HCT116 (cell line): ENCODE measurements at regions not wholly inside any gene's neighbourhood (a gene's known extent, or its start where the extent isn't known, plus 50 kb on each side); places are given as distances from the start of the nearest gene placed in this dataset.
"Not testable (repeated sequence)": the region's sequence is repeated elsewhere in the genome, so short reads cannot be mapped to it uniquely, and the experiment has no call there.

Source experiments
- ATAC-seq: fragments of 200-7000 bp; cut with Tn5 transposase; 2 replicates; pipeline ENCODE4 v1.9.1; 2020; ENCODE audit warnings: mild to moderate bottlenecking, moderate library complexity
- BruUV-seq: library from RNA; stranded (reverse); fragments of 400-500 nt; replicated peaks from 2 replicates; lab custom pipeline; 2021; lab: Mats Ljungman, UMichigan
- CTCF ChIA-PET: fragments of 300-600 bp; sonication (Branson Sonifier 250); formaldehyde crosslinking; loops from one replicate; lab custom pipeline; 2021; ENCODE audit warnings: antibody characterized with exemption; lab: Charles Lee
- POLR2A ChIA-PET: fragments of 300-600, 350-600 bp; sonication (Branson Sonifier 250); formaldehyde crosslinking; loops from one replicate; lab custom pipeline; 2021; ENCODE audit warnings: antibody characterized with exemption; lab: Charles Lee
- RAD21 ChIA-PET, 2 experiments: fragments of 300-600 bp; sonication (Branson Sonifier 250); formaldehyde crosslinking; loops; one replicate each; lab custom pipeline; 2023; ENCODE audit warnings: low total read pairs in 2 of 2; ENCODE audit not compliant: uncharacterized antibody in 2 of 2, unreplicated experiment in 2 of 2, low non-redundant PET in 1 of 2; lab: Charles Lee
- DNase-seq: peaks from one replicate; pipeline ENCODE4 v3.0.0-alpha.2; 2010; ENCODE audit warnings: low read depth, low spot score
- H2AFZ ChIP-seq: fragments of 200-600 bp; shearing (Covaris generic), sonication (generic); 2 replicates; pipeline ENCODE4 v1.6.1; 2017; ENCODE audit warnings: low read depth, mixed run types, mixed read lengths, antibody characterized with exemption, low read length; ENCODE audit not compliant: poor library complexity, severe bottlenecking
- H3K27ac ChIP-seq: 2 replicates; pipeline ENCODE4 v1.5.1; 2012; ENCODE audit warnings: low read depth, low read length
- H3K27me3 ChIP-seq: fragments of 200-600 bp; sonication (generic); 2 replicates; pipeline ENCODE4 v1.6.1; 2016; ENCODE audit warnings: mixed run types, low read length, mixed read lengths; ENCODE audit not compliant: insufficient read depth
- H3K36me3 ChIP-seq, 2 experiments: fragments of 200-500 bp in 1 of 2; fragments of 200-600 bp in 1 of 2; sonication (Bioruptor generic) in 1 of 2; sonication (generic) in 1 of 2; 2 replicates each; pipeline versions ENCODE4 v1.5.1 to v1.6.1; 2014 to 2016; ENCODE audit warnings: low read length in 2 of 2, inconsistent platforms in 1 of 2, mixed read lengths in 1 of 2, mixed run types in 1 of 2; ENCODE audit not compliant: insufficient read depth in 2 of 2, control insufficient read depth in 1 of 2
- H3K4me1 ChIP-seq, 2 experiments: fragments of 200-600 bp in 1 of 2; sonication (generic) in 1 of 2; 2 replicates each; pipeline versions ENCODE4 v1.5.1 to v1.6.1; 2012 to 2017; ENCODE audit warnings: low read length in 2 of 2, inconsistent platforms in 1 of 2, mild to moderate bottlenecking in 1 of 2, mixed read lengths in 1 of 2, mixed run types in 1 of 2, moderate library complexity in 1 of 2; ENCODE audit not compliant: insufficient read depth in 2 of 2, control insufficient read depth in 1 of 2
- H3K4me2 ChIP-seq: fragments of 200-600 bp; sonication (generic); 2 replicates; pipeline ENCODE4 v1.6.1; 2017; ENCODE audit warnings: mixed run types, low read length, mixed read lengths
- H3K4me3 ChIP-seq, 2 experiments: fragments of 200-600 bp in 1 of 2; sonication (generic) in 1 of 2; replicated peaks in 1 of 2; 2 replicates each; pipeline ENCODE4 v1.5.1; 2011 to 2016; ENCODE audit warnings: low read length in 2 of 2, control low read depth in 1 of 2, low read depth in 1 of 2, mild to moderate bottlenecking in 1 of 2, mixed read lengths in 1 of 2, mixed run types in 1 of 2
- H3K79me2 ChIP-seq: fragments of 200-600 bp; sonication (generic); 2 replicates; pipeline ENCODE4 v1.6.1; 2017; ENCODE audit warnings: mild to moderate bottlenecking, mixed run types, low read length, moderate library complexity, mixed read lengths; ENCODE audit not compliant: insufficient read depth
- H3K9ac ChIP-seq: fragments of 200-600 bp; sonication (generic); 2 replicates; pipeline ENCODE4 v1.6.1; 2016; ENCODE audit warnings: low read length, mixed read lengths
- H3K9me2 ChIP-seq: fragments of 200-600 bp; sonication (generic), shearing (Covaris generic); 2 replicates; pipeline ENCODE4 v1.6.1; 2017; ENCODE audit warnings: mixed run types, mild to moderate bottlenecking, moderate library complexity; ENCODE audit not compliant: insufficient read depth
- H3K9me3 ChIP-seq, 2 experiments: fragments of 200-500 bp in 1 of 2; fragments of 200-600 bp in 1 of 2; sonication (Bioruptor generic) in 1 of 2; sonication (generic) in 1 of 2; 2 replicates each; pipeline ENCODE4 v1.6.1; 2014 to 2017; ENCODE audit warnings: low read length in 2 of 2, mixed read lengths in 2 of 2, inconsistent platforms in 1 of 2, low read depth in 1 of 2, mild to moderate bottlenecking in 1 of 2, mixed run types in 1 of 2, moderate library complexity in 1 of 2; ENCODE audit not compliant: control insufficient read depth in 1 of 2, insufficient read depth in 1 of 2
- H4K20me1 ChIP-seq: fragments of 200-600 bp; sonication (generic), shearing (Covaris generic); 2 replicates; pipeline ENCODE4 v1.6.1; 2017; ENCODE audit warnings: mixed run types, mild to moderate bottlenecking, moderate library complexity; ENCODE audit not compliant: insufficient read depth
- intact Hi-C: fragments of 100-400 bp; cut with micrococcal nuclease; formaldehyde crosslinking; loops from 2 replicates; pipeline ENCODE4 v1.10.0; 2022
- TF ChIP-seq, protein P1 (sequence below), 3 experiments: fragments of 200-600 bp in 1 of 3; sonication (generic) in 1 of 3; IDR thresholded peaks in 2 of 3; conservative IDR thresholded peaks in 1 of 3; 2 replicates each; pipeline ENCODE4 v1.5.1; 2012 to 2017; ENCODE audit warnings: low read depth in 2 of 3, low read length in 2 of 3, antibody characterized with exemption in 1 of 3, borderline replicate concordance in 1 of 3, control low read depth in 1 of 3, mild to moderate bottlenecking in 1 of 3, mixed read lengths in 1 of 3, mixed run types in 1 of 3, moderate library complexity in 1 of 3; ENCODE audit not compliant: insufficient read depth in 1 of 3

- TF ChIP-seq, protein P1, sequence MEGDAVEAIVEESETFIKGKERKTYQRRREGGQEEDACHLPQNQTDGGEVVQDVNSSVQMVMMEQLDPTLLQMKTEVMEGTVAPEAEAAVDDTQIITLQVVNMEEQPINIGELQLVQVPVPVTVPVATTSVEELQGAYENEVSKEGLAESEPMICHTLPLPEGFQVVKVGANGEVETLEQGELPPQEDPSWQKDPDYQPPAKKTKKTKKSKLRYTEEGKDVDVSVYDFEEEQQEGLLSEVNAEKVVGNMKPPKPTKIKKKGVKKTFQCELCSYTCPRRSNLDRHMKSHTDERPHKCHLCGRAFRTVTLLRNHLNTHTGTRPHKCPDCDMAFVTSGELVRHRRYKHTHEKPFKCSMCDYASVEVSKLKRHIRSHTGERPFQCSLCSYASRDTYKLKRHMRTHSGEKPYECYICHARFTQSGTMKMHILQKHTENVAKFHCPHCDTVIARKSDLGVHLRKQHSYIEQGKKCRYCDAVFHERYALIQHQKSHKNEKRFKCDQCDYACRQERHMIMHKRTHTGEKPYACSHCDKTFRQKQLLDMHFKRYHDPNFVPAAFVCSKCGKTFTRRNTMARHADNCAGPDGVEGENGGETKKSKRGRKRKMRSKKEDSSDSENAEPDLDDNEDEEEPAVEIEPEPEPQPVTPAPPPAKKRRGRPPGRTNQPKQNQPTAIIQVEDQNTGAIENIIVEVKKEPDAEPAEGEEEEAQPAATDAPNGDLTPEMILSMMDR (IDR thresholded peaks at IDR 0.05 in 2 of 3, conservative IDR thresholded peaks at IDR 0.05 in 1 of 3; ENCODE audit: borderline replicate concordance in 1 of 3, insufficient read depth in 1 of 3, low read depth in 2 of 3, low read length in 2 of 3), result peak in 2 of 3 experiments; percentile 20 to 35; a peak in 3 of 6 replicates
- TF ChIP-seq, all 23 proteins: peak for 1; not testable (repeated sequence) for 22
- POLR2A ChIA-PET, H2AFZ ChIP-seq, H3K9me2 ChIP-seq, H3K9me3 ChIP-seq, DNase-seq, intact Hi-C loops, H3K79me2 ChIP-seq, ATAC-seq, CTCF ChIA-PET, H3K4me3 ChIP-seq, BruUV-seq, H3K36me3 ChIP-seq, H3K27ac ChIP-seq, H3K9ac ChIP-seq, RAD21 ChIA-PET, H3K27me3 ChIP-seq, H4K20me1 ChIP-seq: not testable (repeated sequence)
- Histone ChIP-seq H3K4me2 (peak overlapping the region; percentile 49; the same call in 1 of the 2 replicates), H3K4me1 (peaks cover 24 to 75% of the 10 kb centered on the region in 2 experiments)
Observed at GRCh38 chr16:29268348-29268747, 138.2 kb downstream of the NPIPB11 start.

- H3K4me3 ChIP-seq, H3K9ac ChIP-seq, H2AFZ ChIP-seq, ATAC-seq, POLR2A ChIA-PET, RAD21 ChIA-PET, CTCF ChIA-PET, H4K20me1 ChIP-seq, H3K9me3 ChIP-seq, H3K9me2 ChIP-seq, H3K27me3 ChIP-seq, BruUV-seq, intact Hi-C loops, H3K27ac ChIP-seq, H3K79me2 ChIP-seq, DNase-seq, H3K36me3 ChIP-seq: not testable (repeated sequence)
- H3K4me1 ChIP-seq, result peaks cover 24 to 72% of the 10 kb centered on the region in 2 experiments
- H3K4me2 ChIP-seq, result 0 out of 2 replicates have a peak overlapping the region, but pooled peaks have one; percentile 49
Observed at GRCh38 chr16:29267891-29268290, 138.6 kb downstream of the NPIPB11 start.

DNA sequence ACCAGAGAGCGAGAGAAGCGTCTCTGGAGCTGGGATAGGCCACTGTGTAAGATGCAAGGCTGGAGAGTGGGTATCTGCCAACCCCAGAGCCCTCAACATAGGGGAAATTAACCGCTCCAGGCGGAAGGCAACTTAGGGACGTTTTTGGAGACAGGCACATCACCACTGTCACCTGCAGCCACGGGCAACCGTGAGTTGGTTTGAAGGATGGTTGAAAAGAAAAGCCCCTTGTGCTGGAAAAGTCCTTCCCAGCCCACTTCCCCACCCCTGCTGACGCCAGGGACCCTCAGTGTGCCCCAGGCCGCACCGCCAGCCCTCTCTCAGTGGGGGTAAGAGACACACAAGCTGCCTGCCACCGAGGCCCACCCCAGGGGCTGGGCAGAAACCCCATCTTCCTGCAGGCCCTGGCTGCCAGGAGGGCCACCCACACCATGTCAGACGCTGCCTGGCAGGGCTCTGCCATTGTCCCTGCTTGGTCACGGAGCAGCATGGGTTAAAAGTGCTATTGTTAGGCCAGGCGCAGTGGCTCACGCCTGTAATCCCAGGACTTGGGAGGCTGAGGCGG is 139.4 kb downstream of the NPIPB11 start:
- H3K27ac ChIP-seq, RAD21 ChIA-PET, H3K9me2 ChIP-seq, ATAC-seq, DNase-seq, H3K79me2 ChIP-seq, H3K9me3 ChIP-seq, H4K20me1 ChIP-seq, H3K27me3 ChIP-seq, CTCF ChIA-PET, POLR2A ChIA-PET, H2AFZ ChIP-seq, BruUV-seq, H3K36me3 ChIP-seq, intact Hi-C loops: not testable (repeated sequence)
- Histone ChIP-seq H3K4me2 (peak overlapping the region; percentile 58), H3K9ac (0 out of 2 replicates have a peak overlapping the region, but pooled peaks have one; percentile 23), H3K4me1 (peaks cover 24 to 71% of the 10 kb centered on the region in 2 experiments), H3K4me3 (peak overlapping the region in 1 of 2 experiments; percentile 33; a peak in 1 of 4 replicates)
